ENCODE measurements at regions not wholly inside any gene's neighbourhood (a gene's known extent, or its start where the extent isn't known, plus 50 kb on each side); places are given as distances from the start of the nearest gene placed in this dataset.
A peak's percentile ranks its signal among the peaks of the same experiment; 100 is the strongest.

DNA sequence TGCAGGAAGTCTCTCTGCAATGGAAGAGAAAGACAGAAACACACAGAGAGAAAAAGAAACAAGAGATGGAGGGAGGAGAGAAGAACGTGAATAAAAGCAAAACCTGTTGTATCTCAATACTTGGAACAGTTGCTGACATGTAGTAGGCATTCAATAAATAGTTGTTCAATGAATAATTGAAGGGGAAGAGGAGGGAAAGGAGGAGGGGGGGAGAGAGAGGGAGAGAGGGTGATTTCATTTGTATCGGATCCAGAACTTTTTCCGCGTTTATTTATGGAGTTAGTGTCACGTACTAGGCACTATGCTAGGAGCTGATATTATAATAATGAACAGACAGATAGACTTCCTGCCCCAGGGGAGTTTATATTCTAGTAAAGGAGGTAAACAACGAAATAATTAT is 144.1 kb downstream of the OMA1 start:
- peak overlapping the region; percentile 29 for H3K27ac ChIP-seq (ENCODE audit: low read depth, low read length, severe bottlenecking)

DNA sequence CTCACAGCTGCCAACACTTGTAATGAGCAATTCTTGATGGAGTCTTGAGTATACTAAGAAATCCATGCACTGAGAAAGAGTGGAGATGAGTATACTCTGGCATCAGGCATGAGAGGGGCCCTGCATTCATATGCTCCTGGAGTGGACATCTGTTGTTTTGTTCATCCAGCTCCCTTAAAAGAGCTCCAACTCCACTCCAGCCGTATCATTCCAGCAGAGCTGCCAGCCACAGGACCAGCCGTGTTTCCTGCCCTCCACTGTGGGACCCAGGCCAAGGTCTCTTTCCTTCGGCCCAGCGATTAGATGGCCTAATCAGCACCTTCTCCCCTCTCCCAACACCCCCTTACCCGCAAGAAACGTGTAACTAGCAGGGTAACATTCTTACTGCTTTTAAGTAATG is 144.5 kb downstream of the OMA1 start:
- H3K27ac ChIP-seq (ENCODE audit: low read depth, low read length, severe bottlenecking), result peak overlapping the region; percentile 29
- no peaks in the 10 kb centered on the region for H3K36me3 ChIP-seq (ENCODE audit: control insufficient read depth, insufficient read depth, low read length)
- no peak overlapping the region for H3K4me3 ChIP-seq (ENCODE audit: extremely low read depth, insufficient read depth, low read length, poor library complexity, severe bottlenecking)
- H3K4me1 ChIP-seq (ENCODE audit: control insufficient read depth, insufficient read depth, low read length, poor library complexity, severe bottlenecking), result peaks cover 21% of the 10 kb centered on the region
- WGBS, 2 experiments (ENCODE audit: insufficient coverage in 2 of 2), result 96% methylated on average over 2 of the region's 6 CpGs; no CpG with 5 or more reads in 1 of the 2 experiments
- H3K9me3 ChIP-seq (ENCODE audit: control insufficient read depth, low read length), result no peaks in the 10 kb centered on the region

More for the DNA sequence above, 144.1 kb downstream of the OMA1 start:
- Histone ChIP-seq H3K4me1 (ENCODE audit: control insufficient read depth, insufficient read depth, low read length, poor library complexity, severe bottlenecking) (peaks cover 16% of the 10 kb centered on the region), H3K4me3 (ENCODE audit: extremely low read depth, insufficient read depth, low read length, poor library complexity, severe bottlenecking) (no peak overlapping the region), H3K36me3 (ENCODE audit: control insufficient read depth, insufficient read depth, low read length) (no peaks in the 10 kb centered on the region), H3K9me3 (ENCODE audit: control insufficient read depth, low read length) (no peaks in the 10 kb centered on the region)
- 86 to 88% methylated on average over 2 of the region's 6 CpGs for WGBS, 2 experiments (ENCODE audit: insufficient coverage in 2 of 2)

DNA sequence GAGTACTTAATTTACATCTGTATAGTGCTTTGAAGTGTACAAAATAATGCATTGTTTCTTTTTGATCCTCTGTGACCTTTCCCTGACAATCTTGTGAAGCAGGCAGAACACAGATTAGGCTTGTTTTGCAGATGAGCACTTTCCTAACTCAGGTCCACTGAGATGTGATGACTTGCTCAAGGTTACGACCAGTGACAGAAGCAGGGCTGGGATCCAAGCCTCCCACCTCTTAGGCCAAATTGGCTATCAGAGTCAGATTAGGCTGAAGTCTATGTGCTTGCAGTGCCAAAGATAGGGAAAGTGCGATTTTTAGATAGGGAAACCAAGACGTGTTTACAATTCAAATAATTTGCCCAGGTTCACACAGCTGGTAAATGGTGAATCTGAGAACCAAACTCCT is 147.3 kb downstream of the OMA1 start:
- H3K4me3 ChIP-seq (ENCODE audit: extremely low read depth, insufficient read depth, low read length, poor library complexity, severe bottlenecking), result no peak overlapping the region
- H3K27ac ChIP-seq (ENCODE audit: low read depth, low read length, severe bottlenecking), result no peak overlapping the region
- no peaks in the 10 kb centered on the region for H3K36me3 ChIP-seq (ENCODE audit: control insufficient read depth, insufficient read depth, low read length)
- H3K9me3 ChIP-seq (ENCODE audit: control insufficient read depth, low read length), result no peaks in the 10 kb centered on the region
- WGBS, 2 experiments (ENCODE audit: insufficient coverage in 2 of 2), result 88 to 89% methylated on average over 3 of the region's 3 CpGs
- H3K4me1 ChIP-seq (ENCODE audit: control insufficient read depth, insufficient read depth, low read length, poor library complexity, severe bottlenecking), result peaks cover 41% of the 10 kb centered on the region

DNA sequence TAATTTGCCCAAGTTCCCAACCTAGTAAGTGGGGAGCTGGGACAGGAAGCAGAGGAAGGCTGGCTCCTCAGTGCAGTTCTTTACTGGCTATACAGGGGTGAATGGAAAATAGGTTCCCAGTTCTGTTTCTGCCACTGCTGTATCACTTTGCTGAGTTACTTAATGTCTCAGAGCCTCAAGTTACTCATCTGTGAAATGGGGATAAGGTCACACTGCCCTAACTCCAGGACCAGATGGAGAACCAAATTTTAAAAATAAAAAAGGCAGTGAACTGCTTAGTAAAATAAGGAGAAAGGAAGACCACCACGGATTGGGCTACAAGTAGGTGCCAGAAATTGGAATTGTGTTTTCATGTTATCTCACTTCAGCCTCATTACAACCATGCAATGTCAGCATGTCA is 147.8 kb downstream of the OMA1 start:
- no peaks in the 10 kb centered on the region for H3K9me3 ChIP-seq (ENCODE audit: control insufficient read depth, low read length)
- no peak overlapping the region for H3K4me3 ChIP-seq (ENCODE audit: extremely low read depth, insufficient read depth, low read length, poor library complexity, severe bottlenecking)
- H3K4me1 ChIP-seq (ENCODE audit: control insufficient read depth, insufficient read depth, low read length, poor library complexity, severe bottlenecking), result peaks cover 43% of the 10 kb centered on the region
- no peak overlapping the region for H3K27ac ChIP-seq (ENCODE audit: low read depth, low read length, severe bottlenecking)
- H3K36me3 ChIP-seq (ENCODE audit: control insufficient read depth, insufficient read depth, low read length), result no peaks in the 10 kb centered on the region
- WGBS, 2 experiments (ENCODE audit: insufficient coverage in 2 of 2), result no CpG with 5 or more reads among the region's 1 CpG

DNA sequence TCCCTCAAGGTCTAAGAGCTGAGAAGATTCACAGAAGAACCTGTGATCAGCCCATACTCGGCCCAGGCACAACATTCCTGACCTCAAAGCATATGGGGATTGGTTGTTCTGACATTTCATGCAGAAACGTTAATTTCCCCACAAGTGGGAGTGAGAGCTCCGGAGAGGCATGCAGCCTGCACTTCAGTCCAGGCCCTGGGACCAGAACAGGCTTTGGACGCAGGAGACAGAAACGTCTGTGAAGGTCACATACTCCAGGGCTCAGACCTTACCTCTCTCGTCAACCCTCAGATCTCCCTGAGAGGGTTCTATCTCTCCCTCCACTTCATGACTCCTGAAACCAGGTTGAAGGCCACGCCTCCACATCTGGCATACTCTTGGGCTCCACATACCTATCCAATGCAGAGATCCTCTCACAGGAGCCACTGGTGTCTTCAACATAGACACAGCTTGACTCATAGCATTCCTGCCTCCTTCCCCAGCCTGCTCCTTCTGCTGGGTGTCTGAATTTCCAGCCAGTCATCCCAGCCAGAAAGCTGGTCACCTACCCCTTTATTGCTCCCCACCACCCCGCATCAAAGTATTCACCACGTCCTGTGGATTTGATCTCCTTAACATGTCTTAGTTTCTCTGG is 149.2 kb downstream of the OMA1 start:
- H3K4me1 ChIP-seq (ENCODE audit: control insufficient read depth, insufficient read depth, low read length, poor library complexity, severe bottlenecking), result peaks cover 42% of the 10 kb centered on the region
- WGBS, 2 experiments (ENCODE audit: insufficient coverage in 2 of 2), result 82 to 86% methylated on average over 7 to 8 of the region's 9 CpGs
- H3K27ac ChIP-seq (ENCODE audit: low read depth, low read length, severe bottlenecking), result peak overlapping the region; percentile 81
- no peaks in the 10 kb centered on the region for H3K9me3 ChIP-seq (ENCODE audit: control insufficient read depth, low read length)
- H3K4me3 ChIP-seq (ENCODE audit: extremely low read depth, insufficient read depth, low read length, poor library complexity, severe bottlenecking), result no peak overlapping the region
- no peaks in the 10 kb centered on the region for H3K36me3 ChIP-seq (ENCODE audit: control insufficient read depth, insufficient read depth, low read length)

DNA sequence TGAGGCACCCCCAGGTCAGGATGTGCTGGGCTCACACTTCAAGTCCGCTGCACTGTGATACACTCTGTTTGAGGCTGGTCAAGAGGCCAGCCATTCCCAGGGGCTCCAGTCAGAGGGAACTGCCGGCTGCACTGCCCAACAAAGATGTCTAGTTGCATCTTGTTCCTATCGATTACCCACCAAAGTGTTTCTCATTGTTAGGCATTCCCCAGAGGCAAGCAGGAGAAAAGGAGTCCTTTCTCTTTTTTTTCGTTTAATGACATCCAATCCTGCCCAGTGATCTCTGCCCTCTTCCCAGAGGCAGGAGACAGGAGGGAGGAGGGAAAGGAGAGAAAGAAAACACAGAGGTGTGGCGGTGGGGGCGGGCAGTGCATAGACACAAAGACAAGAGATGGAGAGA is 150.4 kb downstream of the OMA1 start:
- no peak overlapping the region for H3K4me3 ChIP-seq (ENCODE audit: extremely low read depth, insufficient read depth, low read length, poor library complexity, severe bottlenecking)
- H3K36me3 ChIP-seq (ENCODE audit: control insufficient read depth, insufficient read depth, low read length), result no peaks in the 10 kb centered on the region
- WGBS, 2 experiments (ENCODE audit: insufficient coverage in 2 of 2), result 62 to 66% methylated on average over 4 to 5 of the region's 6 CpGs
- H3K4me1 ChIP-seq (ENCODE audit: control insufficient read depth, insufficient read depth, low read length, poor library complexity, severe bottlenecking), result peaks cover 43% of the 10 kb centered on the region
- H3K9me3 ChIP-seq (ENCODE audit: control insufficient read depth, low read length), result no peaks in the 10 kb centered on the region
- H3K27ac ChIP-seq (ENCODE audit: low read depth, low read length, severe bottlenecking), result peak overlapping the region; percentile 98

DNA sequence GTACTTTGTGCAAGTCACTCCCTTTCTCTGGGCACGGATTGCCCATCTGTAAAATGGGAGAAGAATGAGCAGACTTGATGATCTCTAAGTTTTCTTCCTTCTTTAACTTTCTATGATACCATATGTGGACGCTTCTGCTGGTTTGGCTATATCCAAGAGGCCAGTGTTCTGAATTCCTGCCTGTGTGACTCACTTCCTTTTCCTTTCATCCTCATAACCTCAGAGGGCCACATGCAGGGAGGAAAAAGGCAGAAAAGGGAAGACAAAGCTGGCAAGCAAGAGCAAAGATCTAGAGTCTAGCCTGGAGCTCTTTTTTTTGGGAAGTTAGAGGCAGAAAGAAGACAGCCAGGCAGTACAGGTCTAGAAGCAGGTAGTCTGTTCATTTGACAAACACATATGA is 151.2 kb downstream of the OMA1 start:
- no peak overlapping the region for H3K4me3 ChIP-seq (ENCODE audit: extremely low read depth, insufficient read depth, low read length, poor library complexity, severe bottlenecking)
- H3K27ac ChIP-seq (ENCODE audit: low read depth, low read length, severe bottlenecking), result peak overlapping the region; percentile 98
- H3K9me3 ChIP-seq (ENCODE audit: control insufficient read depth, low read length), result no peaks in the 10 kb centered on the region
- WGBS, 2 experiments (ENCODE audit: insufficient coverage in 2 of 2), result 20% methylated on average over 1 of the region's 2 CpGs; no CpG with 5 or more reads in 1 of the 2 experiments
- no peaks in the 10 kb centered on the region for H3K36me3 ChIP-seq (ENCODE audit: control insufficient read depth, insufficient read depth, low read length)
- H3K4me1 ChIP-seq (ENCODE audit: control insufficient read depth, insufficient read depth, low read length, poor library complexity, severe bottlenecking), result peaks cover 43% of the 10 kb centered on the region

DNA sequence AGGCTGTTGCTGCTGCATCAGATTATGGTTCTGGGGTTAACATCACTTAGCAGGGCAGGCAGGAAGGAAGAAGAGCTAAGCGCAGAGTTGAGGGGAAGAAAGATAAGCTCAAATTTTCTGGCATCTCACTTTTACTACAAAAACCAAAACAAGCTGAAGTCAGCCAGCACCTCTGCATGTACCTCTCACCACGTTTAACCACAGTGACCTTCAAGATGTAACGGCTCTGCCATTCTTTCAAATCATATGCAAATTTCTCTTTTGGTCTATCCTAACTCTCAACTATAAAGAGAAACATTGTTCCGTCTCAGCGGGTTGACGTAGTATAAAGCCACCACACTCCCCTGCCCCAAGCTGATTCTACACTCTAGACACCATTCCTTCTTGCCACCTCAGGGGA is 154.4 kb downstream of the OMA1 start:
- peaks cover 27% of the 10 kb centered on the region for H3K4me1 ChIP-seq (ENCODE audit: control insufficient read depth, insufficient read depth, low read length, poor library complexity, severe bottlenecking)
- H3K4me3 ChIP-seq (ENCODE audit: extremely low read depth, insufficient read depth, low read length, poor library complexity, severe bottlenecking), result no peak overlapping the region
- H3K27ac ChIP-seq (ENCODE audit: low read depth, low read length, severe bottlenecking), result no peak overlapping the region
- no peaks in the 10 kb centered on the region for H3K36me3 ChIP-seq (ENCODE audit: control insufficient read depth, insufficient read depth, low read length)
- no peaks in the 10 kb centered on the region for H3K9me3 ChIP-seq (ENCODE audit: control insufficient read depth, low read length)
- 57% methylated on average over 4 to 5 of the region's 6 CpGs for WGBS, 2 experiments (ENCODE audit: insufficient coverage in 2 of 2)

DNA sequence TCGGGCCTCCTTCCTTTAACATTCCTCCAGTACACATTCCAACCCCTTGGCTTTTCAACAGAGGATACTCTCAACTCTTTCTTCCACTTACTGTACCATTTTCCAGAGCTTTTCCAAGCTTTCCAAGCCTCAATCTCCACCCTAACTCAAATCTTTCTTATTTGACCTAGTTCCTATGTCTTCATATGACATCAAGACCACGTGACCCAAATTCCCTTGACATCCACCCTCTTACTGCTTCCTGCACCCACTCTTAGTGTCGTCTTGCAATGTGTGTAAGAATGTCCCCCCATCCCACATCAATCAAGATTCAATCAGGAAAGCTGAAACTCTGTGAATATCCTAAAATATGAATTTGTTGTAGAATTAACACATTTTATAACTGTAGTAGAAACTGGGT is 155.0 kb downstream of the OMA1 start:
- WGBS, 2 experiments (ENCODE audit: insufficient coverage in 2 of 2), result 96 to 100% methylated on average over 2 of the region's 3 CpGs
- Histone ChIP-seq H3K4me3 (ENCODE audit: extremely low read depth, insufficient read depth, low read length, poor library complexity, severe bottlenecking) (no peak overlapping the region), H3K27ac (ENCODE audit: low read depth, low read length, severe bottlenecking) (no peak overlapping the region), H3K9me3 (ENCODE audit: control insufficient read depth, low read length) (no peaks in the 10 kb centered on the region), H3K4me1 (ENCODE audit: control insufficient read depth, insufficient read depth, low read length, poor library complexity, severe bottlenecking) (peaks cover 24% of the 10 kb centered on the region), H3K36me3 (ENCODE audit: control insufficient read depth, insufficient read depth, low read length) (no peaks in the 10 kb centered on the region)

DNA sequence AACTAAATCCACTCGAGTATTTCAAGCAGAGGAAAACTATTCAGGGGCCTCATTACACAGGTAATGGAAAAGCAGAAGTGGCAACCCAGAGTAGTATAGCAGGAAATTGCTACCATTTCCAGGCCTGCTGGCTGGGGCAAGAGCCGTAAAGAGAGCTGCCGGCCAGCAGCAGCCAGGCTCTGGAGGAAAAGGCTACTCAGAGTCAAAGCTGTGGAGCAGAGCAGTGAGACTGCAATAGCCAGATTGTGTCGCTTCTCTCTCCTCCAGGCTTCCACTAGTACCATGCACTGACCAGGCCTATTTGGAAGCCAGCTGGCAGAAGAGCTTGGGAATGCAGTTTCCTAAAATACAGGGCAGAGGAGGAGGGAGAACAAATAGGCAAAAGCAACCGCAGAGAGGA is 155.5 kb downstream of the OMA1 start:
- Histone ChIP-seq H3K4me3 (ENCODE audit: extremely low read depth, insufficient read depth, low read length, poor library complexity, severe bottlenecking) (no peak overlapping the region), H3K36me3 (ENCODE audit: control insufficient read depth, insufficient read depth, low read length) (no peaks in the 10 kb centered on the region), H3K9me3 (ENCODE audit: control insufficient read depth, low read length) (no peaks in the 10 kb centered on the region), H3K4me1 (ENCODE audit: control insufficient read depth, insufficient read depth, low read length, poor library complexity, severe bottlenecking) (peaks cover 19% of the 10 kb centered on the region), H3K27ac (ENCODE audit: low read depth, low read length, severe bottlenecking) (no peak overlapping the region)
- 85 to 93% methylated on average over 3 to 4 of the region's 5 CpGs for WGBS, 2 experiments (ENCODE audit: insufficient coverage in 2 of 2)

DNA sequence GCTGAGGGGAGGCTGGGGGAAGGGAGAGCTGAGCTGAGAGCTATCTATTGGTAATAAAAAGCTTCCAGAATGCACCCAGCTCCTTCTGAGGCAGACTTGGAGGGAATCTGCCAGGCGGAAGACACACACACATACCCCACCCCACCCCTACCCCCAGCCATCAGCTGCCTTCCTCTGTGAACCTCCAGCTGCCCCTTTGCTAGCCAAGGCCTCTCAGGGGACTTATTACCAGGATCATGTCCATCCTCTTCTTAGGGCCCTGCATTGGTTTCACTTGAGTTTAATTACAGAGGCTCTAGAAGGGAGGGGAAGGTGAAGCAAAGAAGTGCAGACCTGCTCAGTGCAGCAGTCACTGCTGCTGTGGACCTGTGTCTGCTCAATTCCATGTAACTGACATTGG is 156.4 kb downstream of the OMA1 start:
- WGBS, 2 experiments (ENCODE audit: insufficient coverage in 2 of 2), result no CpG with 5 or more reads among the region's 1 CpG
- Histone ChIP-seq H3K4me1 (ENCODE audit: control insufficient read depth, insufficient read depth, low read length, poor library complexity, severe bottlenecking) (peaks cover 11% of the 10 kb centered on the region), H3K27ac (ENCODE audit: low read depth, low read length, severe bottlenecking) (no peak overlapping the region), H3K4me3 (ENCODE audit: extremely low read depth, insufficient read depth, low read length, poor library complexity, severe bottlenecking) (no peak overlapping the region), H3K36me3 (ENCODE audit: control insufficient read depth, insufficient read depth, low read length) (no peaks in the 10 kb centered on the region), H3K9me3 (ENCODE audit: control insufficient read depth, low read length) (no peaks in the 10 kb centered on the region)
